Mesenchymal stem cell (in vitro differentiated cells and primary cell): ENCODE measurements at regions not wholly inside any gene's neighbourhood (a gene's known extent, or its start where the extent isn't known, plus 50 kb on each side); places are given as distances from the start of the nearest gene placed in this dataset.

Experiments
- DNase-seq: peaks from one replicate; pipeline ENCODE4 v3.0.0-alpha.2; 2013
- H2AFZ ChIP-seq: one replicate; pipeline ENCODE4 v1.6.1; 2013; ENCODE audit warnings: low read depth, mild to moderate bottlenecking, control low read depth, inconsistent platforms, low read length, moderate library complexity
- H2AK5ac ChIP-seq: 2 replicates; pipeline ENCODE4 v1.6.1; 2013; ENCODE audit warnings: low read length, moderate library complexity, mild to moderate bottlenecking, inconsistent platforms; ENCODE audit not compliant: severe bottlenecking
- H2BK120ac ChIP-seq: one replicate; pipeline ENCODE4 v1.6.1; 2013; ENCODE audit warnings: low read depth, mild to moderate bottlenecking, inconsistent platforms, low read length, moderate library complexity
- H2BK12ac ChIP-seq, 2 experiments: one replicate each; pipeline ENCODE4 v1.6.1; 2013; ENCODE audit warnings: inconsistent platforms in 2 of 2, low read length in 2 of 2, mild to moderate bottlenecking in 2 of 2, moderate library complexity in 2 of 2, control low read depth in 1 of 2
- H2BK15ac ChIP-seq: one replicate; pipeline ENCODE4 v1.6.1; 2013; ENCODE audit warnings: mild to moderate bottlenecking, low read depth, inconsistent platforms; ENCODE audit not compliant: poor library complexity, severe bottlenecking
- H2BK5ac ChIP-seq: 2 replicates; pipeline ENCODE4 v1.6.1; 2013; ENCODE audit warnings: low read depth, mild to moderate bottlenecking, low read length, control low read depth, inconsistent platforms; ENCODE audit not compliant: poor library complexity, severe bottlenecking
- H3K14ac ChIP-seq, 2 experiments: one replicate each; pipeline ENCODE4 v1.6.1; 2013; ENCODE audit warnings: inconsistent platforms in 2 of 2, low read length in 2 of 2, control low read depth in 1 of 2, mild to moderate bottlenecking in 1 of 2, moderate library complexity in 1 of 2
- H3K18ac ChIP-seq, 2 experiments: one replicate each; pipeline ENCODE4 v1.6.1; 2013; ENCODE audit warnings: inconsistent platforms in 2 of 2, low read length in 2 of 2, control low read depth in 1 of 2, low read depth in 1 of 2, mild to moderate bottlenecking in 1 of 2
- H3K23ac ChIP-seq, 2 experiments: one replicate each; pipeline ENCODE4 v1.6.1; 2013; ENCODE audit warnings: inconsistent platforms in 2 of 2, low read length in 2 of 2, mild to moderate bottlenecking in 2 of 2, moderate library complexity in 2 of 2, control low read depth in 1 of 2
- H3K27ac ChIP-seq: 2 replicates; pipeline ENCODE4 v1.5.1; 2013; ENCODE audit warnings: mild to moderate bottlenecking, moderate library complexity, low read length, control low read depth, inconsistent platforms; ENCODE audit not compliant: poor library complexity, severe bottlenecking
- H3K27me3 ChIP-seq, 2 experiments: 2 replicates each; pipeline versions ENCODE4 v1.6.1 to v1.7.0; 2013; ENCODE audit warnings: low read length in 2 of 2, mild to moderate bottlenecking in 2 of 2, moderate library complexity in 2 of 2, control low read depth in 1 of 2, inconsistent platforms in 1 of 2; ENCODE audit not compliant: control insufficient read depth in 1 of 2, insufficient read depth in 1 of 2
- H3K36me3 ChIP-seq, 2 experiments: 2 replicates each; pipeline versions ENCODE4 v1.6.1 to v1.7.0; 2013; ENCODE audit warnings: low read length in 2 of 2, control low read depth in 1 of 2, inconsistent platforms in 1 of 2, low read depth in 1 of 2, mild to moderate bottlenecking in 1 of 2; ENCODE audit not compliant: insufficient read depth in 2 of 2, control insufficient read depth in 1 of 2
- H3K4ac ChIP-seq, 2 experiments: one replicate each; pipeline ENCODE4 v1.6.1; 2013; ENCODE audit warnings: inconsistent platforms in 2 of 2, low read length in 2 of 2, mild to moderate bottlenecking in 2 of 2, moderate library complexity in 2 of 2, control low read depth in 1 of 2, low read depth in 1 of 2
- H3K4me1 ChIP-seq: 2 replicates; pipeline ENCODE4 v1.6.1; 2013; ENCODE audit warnings: low read depth, low read length, control low read depth; ENCODE audit not compliant: control insufficient read depth, insufficient read depth
- H3K4me2 ChIP-seq: 2 replicates; pipeline ENCODE4 v1.6.1; 2013; ENCODE audit warnings: low read length, mild to moderate bottlenecking, inconsistent platforms; ENCODE audit not compliant: poor library complexity, severe bottlenecking
- H3K4me3 ChIP-seq, 2 experiments: 2 replicates each; pipeline versions ENCODE4 v1.5.1 to v1.7.0; 2013; ENCODE audit warnings: low read length in 2 of 2, mild to moderate bottlenecking in 2 of 2, control low read depth in 1 of 2, low read depth in 1 of 2; ENCODE audit not compliant: insufficient read depth in 1 of 2
- H3K79me1 ChIP-seq: replicated peaks from 2 replicates; pipeline ENCODE4 v1.6.1; 2013; ENCODE audit warnings: mild to moderate bottlenecking, control low read depth, low read length, inconsistent platforms; ENCODE audit not compliant: poor library complexity, severe bottlenecking
- H3K9ac ChIP-seq: 2 replicates; pipeline ENCODE4 v1.7.0; 2013; ENCODE audit warnings: mild to moderate bottlenecking, low read length, moderate library complexity
- H3K9me3 ChIP-seq: 2 replicates; pipeline ENCODE4 v1.7.0; 2013; ENCODE audit warnings: mild to moderate bottlenecking, low read length; ENCODE audit not compliant: control insufficient read depth
- H4K8ac ChIP-seq: one replicate; pipeline ENCODE4 v1.6.1; 2013; ENCODE audit warnings: inconsistent platforms, mild to moderate bottlenecking, low read length, moderate library complexity
- H4K91ac ChIP-seq: one replicate; pipeline ENCODE4 v1.6.1; 2013; ENCODE audit warnings: mild to moderate bottlenecking, low read length, inconsistent platforms
- WGBS: methylation state at CpG from one replicate; pipeline ENCODE4 v1.1.7; 2013; ENCODE audit warnings: mixed read lengths; 5-methylcytosine and 5-hydroxymethylcytosine counted together

GRCh38 chr12:131250951-131251315 lies 297.2 kb downstream of the ADGRD1 start:
- H3K23ac ChIP-seq: no peak overlapping the region
- no peak for DNase-seq
- WGBS: 80% methylated on average over 10 of the region's 10 CpGs
- no peaks in the 10 kb centered on the region for H3K4me1 ChIP-seq
- no peak overlapping the region for H3K4me3 ChIP-seq
- no peak overlapping the region for H2AFZ ChIP-seq
- H2AK5ac ChIP-seq: no peak overlapping the region
- H3K9ac ChIP-seq: no peak overlapping the region
- no peak overlapping the region for H3K27ac ChIP-seq
- no peak overlapping the region for H2BK5ac ChIP-seq
- H3K4ac ChIP-seq: no peak overlapping the region
- no peaks in the 10 kb centered on the region for H3K79me1 ChIP-seq
- H2BK120ac ChIP-seq: no peak overlapping the region
- no peak overlapping the region for H2BK15ac ChIP-seq
- H4K8ac ChIP-seq: no peak overlapping the region
- H3K14ac ChIP-seq: no peak overlapping the region
- no peaks in the 10 kb centered on the region for H3K36me3 ChIP-seq
- no peak overlapping the region for H3K18ac ChIP-seq
- H3K27me3 ChIP-seq: peaks cover 0 to 51% of the 10 kb centered on the region in 2 experiments
- no peak overlapping the region for H2BK12ac ChIP-seq
- H4K91ac ChIP-seq: no peak overlapping the region
- H3K4me2 ChIP-seq: no peak overlapping the region
- no peaks in the 10 kb centered on the region for H3K9me3 ChIP-seq

GRCh38 chr12:131251336-131252101 lies 297.8 kb downstream of the ADGRD1 start:
- 69% methylated on average over 16 of the region's 16 CpGs for WGBS
- Histone ChIP-seq H2BK15ac (no peak overlapping the region), H3K4me3 (no peak overlapping the region), H4K8ac (no peak overlapping the region), H2AK5ac (no peak overlapping the region), H3K27me3 (peaks cover 0 to 48% of the 10 kb centered on the region in 2 experiments), H3K23ac (no peak overlapping the region), H3K36me3 (no peaks in the 10 kb centered on the region), H3K9me3 (peaks cover 4% of the 10 kb centered on the region), H3K14ac (no peak overlapping the region), H3K4me1 (no peaks in the 10 kb centered on the region), H3K27ac (no peak overlapping the region), H2BK12ac (no peak overlapping the region), H2BK5ac (no peak overlapping the region), H2BK120ac (no peak overlapping the region), H3K79me1 (no peaks in the 10 kb centered on the region), H3K4ac (no peak overlapping the region), H2AFZ (no peak overlapping the region), H3K9ac (no peak overlapping the region), H4K91ac (no peak overlapping the region), H3K4me2 (no peak overlapping the region), H3K18ac (no peak overlapping the region)
- DNase-seq: no peak

GRCh38 chr12:131253376-131254026 lies 299.8 kb downstream of the ADGRD1 start:
- Histone ChIP-seq H3K4me1 (no peaks in the 10 kb centered on the region), H2BK5ac (no peak overlapping the region), H3K27ac (no peak overlapping the region), H3K36me3 (no peaks in the 10 kb centered on the region), H2BK120ac (no peak overlapping the region), H2BK15ac (no peak overlapping the region), H3K4me2 (no peak overlapping the region), H3K27me3 (peaks cover 0 to 42% of the 10 kb centered on the region in 2 experiments), H3K79me1 (no peaks in the 10 kb centered on the region), H4K8ac (no peak overlapping the region), H2AFZ (no peak overlapping the region), H3K9me3 (peaks cover 7% of the 10 kb centered on the region), H4K91ac (no peak overlapping the region), H3K18ac (no peak overlapping the region), H3K23ac (no peak overlapping the region), H3K4me3 (no peak overlapping the region), H3K4ac (peak overlapping the region in 1 of 2 experiments; percentile 37), H3K14ac (no peak overlapping the region), H2AK5ac (no peak overlapping the region), H2BK12ac (no peak overlapping the region), H3K9ac (no peak overlapping the region)
- WGBS: 82% methylated on average over 3 of the region's 6 CpGs
- no peak for DNase-seq

- no peak for DNase-seq
- Histone ChIP-seq H3K9ac (no peak overlapping the region), H3K23ac (no peak overlapping the region), H3K36me3 (no peaks in the 10 kb centered on the region), H4K8ac (no peak overlapping the region), H2BK15ac (no peak overlapping the region), H3K4me1 (no peaks in the 10 kb centered on the region), H3K27me3 (peaks cover 0 to 35% of the 10 kb centered on the region in 2 experiments), H3K9me3 (peaks cover 7% of the 10 kb centered on the region), H3K4me2 (no peak overlapping the region), H2BK120ac (no peak overlapping the region), H2AFZ (no peak overlapping the region), H2BK12ac (no peak overlapping the region), H3K27ac (no peak overlapping the region), H2AK5ac (no peak overlapping the region), H4K91ac (no peak overlapping the region), H3K18ac (no peak overlapping the region), H3K14ac (no peak overlapping the region), H3K4ac (no peak overlapping the region), H2BK5ac (no peak overlapping the region), H3K4me3 (no peak overlapping the region), H3K79me1 (no peaks in the 10 kb centered on the region)
- WGBS: 65% methylated on average over 2 of the region's 2 CpGs
Measured at GRCh38 chr12:131254374-131254773, 300.7 kb downstream of the ADGRD1 start.
